SK-N-SH treated with all-trans-retinoic acid at 6 μM for 48 hours (cell line): ENCODE measurements at regions not wholly inside any gene's neighbourhood (a gene's known extent, or its start where the extent isn't known, plus 50 kb on each side); places are given as distances from the start of the nearest gene placed in this dataset.

Experiments
- ATAC-seq: fragments of 200-7000 bp; cut with Tn5 transposase; 3 replicates; pipeline ENCODE4 v1.9.1; 2020; ENCODE audit warnings: mild to moderate bottlenecking, moderate library complexity
- BACH2 ChIP-seq: fragments of 250-450 bp; sonication (Bioruptor Pico); IDR thresholded peaks from 2 replicates; pipeline ENCODE4 v1.9.0; 2021; ENCODE audit warnings: mild to moderate bottlenecking, borderline replicate concordance
- CSDC2 ChIP-seq: fragments of 250-450 bp; sonication (Bioruptor Pico); IDR thresholded peaks from 2 replicates; pipeline ENCODE4 v1.5.0; 2020; ENCODE audit warnings: mild to moderate bottlenecking, moderate library complexity
- ESRRG ChIP-seq: fragments of 250-450 bp; sonication (Bioruptor Pico); IDR thresholded peaks from 2 replicates; pipeline ENCODE4 v1.6.1; 2021; ENCODE audit warnings: mild to moderate bottlenecking
- ISL1 ChIP-seq: fragments of 250-450 bp; sonication (Bioruptor Pico); IDR thresholded peaks from 2 replicates; pipeline ENCODE4 v2.1.2; 2022; ENCODE audit warnings: mild to moderate bottlenecking, moderate library complexity
- OSR1 ChIP-seq: fragments of 250-450 bp; sonication (Bioruptor Pico); IDR thresholded peaks from 2 replicates; pipeline ENCODE4 v1.8.0; 2022; ENCODE audit warnings: moderate library complexity, mild to moderate bottlenecking, inconsistent platforms
- RARB ChIP-seq: fragments of 250-450 bp; sonication (Bioruptor Pico); IDR thresholded peaks from 2 replicates; pipeline ENCODE4 v1.8.0; 2021; ENCODE audit warnings: mild to moderate bottlenecking, moderate library complexity
- TOX ChIP-seq: fragments of 250-450 bp; sonication (Bioruptor Pico); IDR thresholded peaks from 2 replicates; pipeline ENCODE4 v1.8.0; 2021; ENCODE audit warnings: mild to moderate bottlenecking, moderate library complexity, borderline replicate concordance
- ZC3H10 ChIP-seq: fragments of 250-450 bp; sonication (Bioruptor Pico); IDR thresholded peaks from 2 replicates; pipeline ENCODE4 v1.5.1; 2021; ENCODE audit warnings: mild to moderate bottlenecking, moderate library complexity
- ZFP3 ChIP-seq: fragments of 250-450 bp; sonication (Bioruptor Pico); IDR thresholded peaks from 2 replicates; pipeline ENCODE4 v1.5.0; 2020; ENCODE audit warnings: mild to moderate bottlenecking, moderate library complexity
- ZFP30 ChIP-seq: fragments of 450-650 bp; formaldehyde crosslinking; IDR thresholded peaks from 2 replicates; pipeline ENCODE4 v1.5.0; 2022; ENCODE audit warnings: mild to moderate bottlenecking, moderate library complexity
- ZNF565 ChIP-seq: fragments of 450-650 bp; formaldehyde crosslinking; conservative IDR thresholded peaks from 2 replicates; pipeline ENCODE4 v1.5.0; 2020; ENCODE audit warnings: low read depth, mild to moderate bottlenecking, moderate library complexity
- ZNF70 ChIP-seq: fragments of 450-650 bp; formaldehyde crosslinking; IDR thresholded peaks from 2 replicates; pipeline ENCODE4 v1.5.0; 2020; ENCODE audit warnings: mild to moderate bottlenecking, moderate library complexity
- ZNF8 ChIP-seq: fragments of 450-650 bp; formaldehyde crosslinking; IDR thresholded peaks from 2 replicates; pipeline ENCODE4 v1.5.0; 2020; ENCODE audit warnings: mild to moderate bottlenecking, moderate library complexity
- TF ChIP-seq, protein P1 (sequence below): fragments of 250-450 bp; sonication (Bioruptor Pico); IDR thresholded peaks from 2 replicates; pipeline ENCODE4 v1.8.0; 2020; ENCODE audit warnings: mild to moderate bottlenecking, moderate library complexity, borderline replicate concordance
- TF ChIP-seq, protein P2 (sequence below): fragments of 250-450 bp; sonication (Bioruptor Pico); IDR thresholded peaks from 2 replicates; pipeline ENCODE4 v1.5.1; 2020; ENCODE audit warnings: low read depth, mild to moderate bottlenecking, moderate library complexity
- TF ChIP-seq, protein P3 (sequence below): fragments of 250-450 bp; sonication (Bioruptor Pico); IDR thresholded peaks from 2 replicates; pipeline ENCODE4 v1.5.0; 2020; ENCODE audit warnings: mild to moderate bottlenecking, moderate library complexity
- TF ChIP-seq, protein P4 (sequence below): fragments of 250-450 bp; sonication (Bioruptor Pico); IDR thresholded peaks from 2 replicates; pipeline ENCODE4 v1.5.1; 2021; ENCODE audit warnings: mild to moderate bottlenecking, moderate library complexity
- TF ChIP-seq, protein P5 (sequence below): fragments of 250-450 bp; sonication (Bioruptor Pico); IDR thresholded peaks from 2 replicates; pipeline ENCODE4 v1.8.0; 2021; ENCODE audit warnings: low read depth, mild to moderate bottlenecking, moderate library complexity, borderline replicate concordance

DNA sequence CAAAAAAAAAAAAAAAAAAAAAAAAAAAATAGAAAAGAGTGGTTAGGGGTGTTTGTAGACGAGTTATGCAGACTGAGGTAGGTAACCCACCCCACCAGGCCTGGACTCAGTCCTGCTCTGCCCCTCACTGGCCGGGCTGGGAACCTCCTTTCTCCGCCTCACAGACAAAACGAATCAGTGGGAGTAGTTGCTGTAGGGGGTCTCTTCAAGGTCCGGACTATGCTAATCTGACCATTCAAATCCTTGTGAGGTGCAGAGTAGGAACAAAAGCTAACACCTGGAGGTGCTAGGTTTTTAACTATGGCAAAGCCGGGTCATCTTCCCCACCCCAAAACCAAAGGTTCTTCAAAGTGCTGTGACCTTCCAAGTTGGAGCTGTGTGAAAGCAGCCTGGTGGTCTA, 223.7 kb downstream of the SLC4A3 start:
- no peak for ATAC-seq
- TF ChIP-seq, protein P1, sequence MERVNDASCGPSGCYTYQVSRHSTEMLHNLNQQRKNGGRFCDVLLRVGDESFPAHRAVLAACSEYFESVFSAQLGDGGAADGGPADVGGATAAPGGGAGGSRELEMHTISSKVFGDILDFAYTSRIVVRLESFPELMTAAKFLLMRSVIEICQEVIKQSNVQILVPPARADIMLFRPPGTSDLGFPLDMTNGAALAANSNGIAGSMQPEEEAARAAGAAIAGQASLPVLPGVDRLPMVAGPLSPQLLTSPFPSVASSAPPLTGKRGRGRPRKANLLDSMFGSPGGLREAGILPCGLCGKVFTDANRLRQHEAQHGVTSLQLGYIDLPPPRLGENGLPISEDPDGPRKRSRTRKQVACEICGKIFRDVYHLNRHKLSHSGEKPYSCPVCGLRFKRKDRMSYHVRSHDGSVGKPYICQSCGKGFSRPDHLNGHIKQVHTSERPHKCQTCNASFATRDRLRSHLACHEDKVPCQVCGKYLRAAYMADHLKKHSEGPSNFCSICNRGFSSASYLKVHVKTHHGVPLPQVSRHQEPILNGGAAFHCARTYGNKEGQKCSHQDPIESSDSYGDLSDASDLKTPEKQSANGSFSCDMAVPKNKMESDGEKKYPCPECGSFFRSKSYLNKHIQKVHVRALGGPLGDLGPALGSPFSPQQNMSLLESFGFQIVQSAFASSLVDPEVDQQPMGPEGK (CRISPR knock-in tag) = no peak
- TF ChIP-seq ZFP30 (CRISPR knock-in tag) (no peak), ESRRG (no peak), ZFP3 (CRISPR knock-in tag) (no peak), ZNF70 (CRISPR knock-in tag) (no peak), ISL1 (CRISPR knock-in tag) (no peak), ZC3H10 (no peak), ZNF565 (CRISPR knock-in tag) (no peak), RARB (no peak), TOX (no peak), ZNF8 (CRISPR knock-in tag) (no peak), OSR1 (no peak)
- TF ChIP-seq, protein P2, sequence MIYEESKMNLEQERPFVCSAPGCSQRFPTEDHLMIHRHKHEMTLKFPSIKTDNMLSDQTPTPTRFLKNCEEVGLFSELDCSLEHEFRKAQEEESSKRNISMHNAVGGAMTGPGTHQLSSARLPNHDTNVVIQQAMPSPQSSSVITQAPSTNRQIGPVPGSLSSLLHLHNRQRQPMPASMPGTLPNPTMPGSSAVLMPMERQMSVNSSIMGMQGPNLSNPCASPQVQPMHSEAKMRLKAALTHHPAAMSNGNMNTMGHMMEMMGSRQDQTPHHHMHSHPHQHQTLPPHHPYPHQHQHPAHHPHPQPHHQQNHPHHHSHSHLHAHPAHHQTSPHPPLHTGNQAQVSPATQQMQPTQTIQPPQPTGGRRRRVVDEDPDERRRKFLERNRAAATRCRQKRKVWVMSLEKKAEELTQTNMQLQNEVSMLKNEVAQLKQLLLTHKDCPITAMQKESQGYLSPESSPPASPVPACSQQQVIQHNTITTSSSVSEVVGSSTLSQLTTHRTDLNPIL (CRISPR knock-in tag) = no peak
- TF ChIP-seq, protein P3, sequence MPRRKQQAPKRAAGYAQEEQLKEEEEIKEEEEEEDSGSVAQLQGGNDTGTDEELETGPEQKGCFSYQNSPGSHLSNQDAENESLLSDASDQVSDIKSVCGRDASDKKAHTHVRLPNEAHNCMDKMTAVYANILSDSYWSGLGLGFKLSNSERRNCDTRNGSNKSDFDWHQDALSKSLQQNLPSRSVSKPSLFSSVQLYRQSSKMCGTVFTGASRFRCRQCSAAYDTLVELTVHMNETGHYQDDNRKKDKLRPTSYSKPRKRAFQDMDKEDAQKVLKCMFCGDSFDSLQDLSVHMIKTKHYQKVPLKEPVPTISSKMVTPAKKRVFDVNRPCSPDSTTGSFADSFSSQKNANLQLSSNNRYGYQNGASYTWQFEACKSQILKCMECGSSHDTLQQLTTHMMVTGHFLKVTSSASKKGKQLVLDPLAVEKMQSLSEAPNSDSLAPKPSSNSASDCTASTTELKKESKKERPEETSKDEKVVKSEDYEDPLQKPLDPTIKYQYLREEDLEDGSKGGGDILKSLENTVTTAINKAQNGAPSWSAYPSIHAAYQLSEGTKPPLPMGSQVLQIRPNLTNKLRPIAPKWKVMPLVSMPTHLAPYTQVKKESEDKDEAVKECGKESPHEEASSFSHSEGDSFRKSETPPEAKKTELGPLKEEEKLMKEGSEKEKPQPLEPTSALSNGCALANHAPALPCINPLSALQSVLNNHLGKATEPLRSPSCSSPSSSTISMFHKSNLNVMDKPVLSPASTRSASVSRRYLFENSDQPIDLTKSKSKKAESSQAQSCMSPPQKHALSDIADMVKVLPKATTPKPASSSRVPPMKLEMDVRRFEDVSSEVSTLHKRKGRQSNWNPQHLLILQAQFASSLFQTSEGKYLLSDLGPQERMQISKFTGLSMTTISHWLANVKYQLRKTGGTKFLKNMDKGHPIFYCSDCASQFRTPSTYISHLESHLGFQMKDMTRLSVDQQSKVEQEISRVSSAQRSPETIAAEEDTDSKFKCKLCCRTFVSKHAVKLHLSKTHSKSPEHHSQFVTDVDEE (CRISPR knock-in tag) = no peak
- TF ChIP-seq, protein P4, sequence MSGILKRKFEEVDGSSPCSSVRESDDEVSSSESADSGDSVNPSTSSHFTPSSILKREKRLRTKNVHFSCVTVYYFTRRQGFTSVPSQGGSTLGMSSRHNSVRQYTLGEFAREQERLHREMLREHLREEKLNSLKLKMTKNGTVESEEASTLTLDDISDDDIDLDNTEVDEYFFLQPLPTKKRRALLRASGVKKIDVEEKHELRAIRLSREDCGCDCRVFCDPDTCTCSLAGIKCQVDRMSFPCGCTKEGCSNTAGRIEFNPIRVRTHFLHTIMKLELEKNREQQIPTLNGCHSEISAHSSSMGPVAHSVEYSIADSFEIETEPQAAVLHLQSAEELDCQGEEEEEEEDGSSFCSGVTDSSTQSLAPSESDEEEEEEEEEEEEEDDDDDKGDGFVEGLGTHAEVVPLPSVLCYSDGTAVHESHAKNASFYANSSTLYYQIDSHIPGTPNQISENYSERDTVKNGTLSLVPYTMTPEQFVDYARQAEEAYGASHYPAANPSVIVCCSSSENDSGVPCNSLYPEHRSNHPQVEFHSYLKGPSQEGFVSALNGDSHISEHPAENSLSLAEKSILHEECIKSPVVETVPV (CRISPR knock-in tag) = no peak
- TF ChIP-seq, protein P5, sequence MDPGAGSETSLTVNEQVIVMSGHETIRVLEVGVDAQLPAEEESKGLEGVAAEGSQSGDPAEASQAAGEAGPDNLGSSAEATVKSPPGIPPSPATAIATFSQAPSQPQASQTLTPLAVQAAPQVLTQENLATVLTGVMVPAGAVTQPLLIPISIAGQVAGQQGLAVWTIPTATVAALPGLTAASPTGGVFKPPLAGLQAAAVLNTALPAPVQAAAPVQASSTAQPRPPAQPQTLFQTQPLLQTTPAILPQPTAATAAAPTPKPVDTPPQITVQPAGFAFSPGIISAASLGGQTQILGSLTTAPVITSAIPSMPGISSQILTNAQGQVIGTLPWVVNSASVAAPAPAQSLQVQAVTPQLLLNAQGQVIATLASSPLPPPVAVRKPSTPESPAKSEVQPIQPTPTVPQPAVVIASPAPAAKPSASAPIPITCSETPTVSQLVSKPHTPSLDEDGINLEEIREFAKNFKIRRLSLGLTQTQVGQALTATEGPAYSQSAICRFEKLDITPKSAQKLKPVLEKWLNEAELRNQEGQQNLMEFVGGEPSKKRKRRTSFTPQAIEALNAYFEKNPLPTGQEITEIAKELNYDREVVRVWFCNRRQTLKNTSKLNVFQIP (CRISPR knock-in tag) = no peak

DNA sequence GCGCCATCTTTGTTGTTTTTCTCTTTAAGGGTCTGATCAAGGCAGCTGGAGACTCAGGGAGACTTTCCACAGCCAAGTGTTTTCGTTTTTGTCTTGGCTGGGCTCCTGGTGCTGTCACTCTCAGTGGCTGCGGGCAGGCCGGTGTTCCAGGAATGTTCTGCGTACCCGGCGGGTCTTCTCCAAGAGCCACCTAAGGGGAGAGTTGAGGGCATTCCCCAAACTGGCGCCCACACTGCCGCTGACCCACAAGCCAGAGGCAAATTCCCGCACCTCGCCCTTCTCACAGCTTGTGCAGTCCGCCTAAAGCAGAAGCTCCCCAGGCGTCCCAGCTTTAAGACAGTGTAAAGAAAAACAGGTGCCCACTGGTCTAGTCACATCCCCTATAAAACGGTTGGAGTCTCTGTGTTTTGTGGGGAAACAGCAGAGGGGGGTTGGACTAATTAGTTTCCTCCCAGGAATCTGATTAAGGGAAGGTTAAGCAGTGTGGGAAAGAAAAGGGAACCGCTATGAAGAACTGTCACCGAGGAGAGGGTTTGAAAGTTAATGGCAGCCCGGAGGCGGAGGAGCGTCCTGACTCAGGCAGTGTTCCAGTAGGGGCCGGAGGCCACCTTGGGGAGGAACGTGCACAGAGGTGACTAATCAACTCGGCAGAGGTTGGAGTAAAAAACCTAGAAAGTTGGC, 224.5 kb downstream of the SLC4A3 start:
- ATAC-seq = peak; percentile 63
- TF ChIP-seq ZNF70 (CRISPR knock-in tag) (no peak), ZFP30 (CRISPR knock-in tag) (no peak), OSR1 (no peak), ZNF8 (CRISPR knock-in tag) (no peak), RARB (no peak), ESRRG (no peak), ZC3H10 (no peak), ZNF565 (CRISPR knock-in tag) (no peak), BACH2 (CRISPR knock-in tag) (no peak), CSDC2 (CRISPR knock-in tag) (no peak), TOX (no peak), ZFP3 (CRISPR knock-in tag) (no peak), ISL1 (CRISPR knock-in tag) (no peak)
- TF ChIP-seq, protein P2 (CRISPR knock-in tag) = no peak
- TF ChIP-seq, protein P3 (CRISPR knock-in tag) = no peak
- TF ChIP-seq, protein P4 (CRISPR knock-in tag) = no peak
